Adrenal gland (tissue), 5 donors: ENCODE measurements at regions not wholly inside any gene's neighbourhood (a gene's known extent, or its start where the extent isn't known, plus 50 kb on each side); places are given as distances from the start of the nearest gene placed in this dataset.

Experiments used
- CTCF ChIP-seq, 6 experiments: fragments of 450-650 bp in 4 of 6; fragments of 200-600 bp in 2 of 6; sonication (generic) in 1 of 6; IDR thresholded peaks; 1 replicate in 5 of 6; 2 replicates in 1 of 6; pipeline versions ENCODE4 v1.5.1 to v1.8.0; 2016 to 2021; ENCODE audit warnings: antibody characterized with exemption in 6 of 6, mild to moderate bottlenecking in 2 of 6, moderate library complexity in 1 of 6
- POLR2A ChIP-seq, 2 donors: fragments of 450-650 bp; IDR thresholded peaks; one replicate each; pipeline ENCODE4 v1.6.1; 2017; ENCODE audit warnings: antibody characterized with exemption in 2 of 2, mild to moderate bottlenecking in 2 of 2, moderate library complexity in 1 of 2
- donor health status: DM: no; HTN: no; CAD: no.

- TF ChIP-seq CTCF (IDR thresholded peaks at IDR 0.05) (no peak), POLR2A (IDR thresholded peaks at IDR 0.05) (no peak)
These were observed 101.7 kb upstream of the DAPK1 start for GRCh38 chr9:87395804-87396479.
